Mesothelial cell of epicardium (in vitro differentiated cells): ENCODE measurements at regions not wholly inside any gene's neighbourhood (a gene's known extent, or its start where the extent isn't known, plus 50 kb on each side); places are given as distances from the start of the nearest gene placed in this dataset.

Experiments used
- DNase-seq, 2 experiments: peaks; one replicate each; pipeline ENCODE4 v3.0.0; 2021; ENCODE audit warnings: low spot score in 2 of 2; ENCODE audit not compliant: unreplicated experiment in 2 of 2
- H3K27ac Mint-ChIP-seq: 2 replicates; pipeline ENCODE4 v1.8.0; 2021; ENCODE audit warnings: mixed read lengths
- H3K27me3 Mint-ChIP-seq: 2 replicates; pipeline ENCODE4 v1.8.0; 2021; ENCODE audit warnings: low read depth, mixed read lengths
- H3K36me3 Mint-ChIP-seq: 2 replicates; pipeline ENCODE4 v1.8.0; 2021; ENCODE audit warnings: mixed read lengths
- H3K4me1 Mint-ChIP-seq: 2 replicates; pipeline ENCODE4 v1.8.0; 2021; ENCODE audit warnings: mixed read lengths
- H3K4me3 Mint-ChIP-seq: 2 replicates; pipeline ENCODE4 v1.8.0; 2021; ENCODE audit warnings: mild to moderate bottlenecking, moderate library complexity, mixed read lengths
- H3K9me3 Mint-ChIP-seq: 2 replicates; pipeline ENCODE4 v1.8.0; 2021; ENCODE audit warnings: mixed read lengths
- CTCF ChIP-seq: fragments of 200-600 bp; sonication (generic); IDR thresholded peaks from one replicate; pipeline ENCODE4 v1.5.0; 2021; ENCODE audit warnings: antibody characterized with exemption; ENCODE audit not compliant: unreplicated experiment

GRCh38 chr11:10618490-10618889, 50.0 kb upstream of the LYVE1 start:
- H3K27ac Mint-ChIP-seq = peak overlapping the region; percentile 76

More at GRCh38 chr11:10618490-10618889, 50.0 kb upstream of the LYVE1 start:
- no peaks in the 10 kb centered on the region for H3K27me3 Mint-ChIP-seq
- peaks cover 26% of the 10 kb centered on the region for H3K4me1 Mint-ChIP-seq
- TF ChIP-seq CTCF = no peak
- H3K9me3 Mint-ChIP-seq = no peaks in the 10 kb centered on the region
- peaks cover 8% of the 10 kb centered on the region for H3K36me3 Mint-ChIP-seq
- DNase-seq = no peak
- no peak overlapping the region for H3K4me3 Mint-ChIP-seq
